ENCODE measurements at regions not wholly inside any gene's neighbourhood (a gene's known extent, or its start where the extent isn't known, plus 50 kb on each side); places are given as distances from the start of the nearest gene placed in this dataset.

DNA sequence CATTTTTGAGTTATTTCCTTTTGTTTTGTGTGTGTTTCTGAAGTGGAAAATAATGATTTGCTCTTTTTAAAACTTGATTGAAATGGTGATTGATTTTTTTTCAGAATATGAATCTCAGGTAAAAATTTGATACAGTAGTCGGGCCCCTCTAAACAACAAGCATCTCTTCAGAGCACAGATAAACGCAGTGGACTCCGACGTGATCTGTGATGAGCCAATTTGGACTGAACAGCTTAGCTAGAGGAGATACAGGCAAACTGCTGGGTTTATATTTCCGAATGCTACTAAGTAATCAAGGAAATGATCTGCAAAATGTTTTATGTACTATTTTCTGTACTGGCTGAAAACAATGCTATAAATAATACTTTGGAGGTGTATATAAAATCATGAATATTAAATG lies 705.7 kb upstream of the RGS18 start:
- no peaks in the 10 kb centered on the region for H3K36me3 ChIP-seq
- no peaks in the 10 kb centered on the region for H3K27me3 ChIP-seq
- ATAC-seq = no peak
- no peaks in the 10 kb centered on the region for H3K4me1 ChIP-seq
- no peak for TF ChIP-seq CTCF (IDR thresholded peaks at IDR 0.05)
- peaks cover 2% of the 10 kb centered on the region for H3K9me3 ChIP-seq
- no peak overlapping the region for H3K4me3 ChIP-seq
- DNase-seq = no peak
- intact Hi-C loops (cut with DNase I) = no loop called here
- H3K27ac ChIP-seq = no peak overlapping the region

DNA sequence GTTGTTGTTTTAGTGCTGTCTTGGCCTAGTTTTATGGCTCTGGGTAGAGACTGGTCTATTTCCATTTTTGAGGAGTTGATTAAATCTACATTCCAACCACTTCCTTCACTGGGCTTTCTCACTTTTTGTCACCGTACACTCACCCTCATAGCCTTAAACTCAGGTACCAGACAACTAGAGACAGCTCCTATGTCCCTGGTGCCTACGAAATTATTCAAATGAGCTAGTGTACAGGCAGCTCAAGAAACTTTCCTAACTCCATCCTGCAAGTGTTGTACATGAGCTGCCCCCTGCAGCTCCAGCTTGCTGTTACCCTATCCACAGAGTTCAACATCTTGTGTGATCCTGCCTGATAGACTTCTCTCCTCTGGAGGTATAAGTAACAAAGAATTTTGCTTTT lies 704.8 kb upstream of the RGS18 start:
- no peaks in the 10 kb centered on the region for H3K27me3 ChIP-seq
- ATAC-seq (no peak), DNase-seq (no peak)
- no peaks in the 10 kb centered on the region for H3K36me3 ChIP-seq
- H3K27ac ChIP-seq = no peak overlapping the region
- TF ChIP-seq CTCF (IDR thresholded peaks at IDR 0.05) = no peak
- H3K4me1 ChIP-seq = no peaks in the 10 kb centered on the region
- no peaks in the 10 kb centered on the region for H3K9me3 ChIP-seq
- intact Hi-C loops (cut with DNase I) = no loop called here
- H3K4me3 ChIP-seq = no peak overlapping the region

DNA sequence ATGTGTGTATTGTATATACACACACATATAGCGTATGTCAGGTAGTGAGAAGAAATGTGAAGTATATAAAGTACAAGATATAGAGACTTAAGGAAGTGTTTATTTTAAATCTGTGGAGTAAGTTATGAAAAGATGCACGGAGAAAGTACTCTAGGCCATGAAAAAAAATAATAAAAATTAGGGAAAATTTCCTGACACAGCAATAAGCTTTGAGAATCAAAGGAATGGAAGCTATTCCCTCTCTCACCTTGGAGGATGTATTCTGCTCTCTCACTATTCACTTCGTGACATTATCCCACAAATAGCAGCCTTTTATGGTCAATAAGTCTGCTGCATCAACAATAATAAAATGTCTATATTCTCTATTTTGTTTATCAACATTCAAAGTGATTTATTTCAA lies 700.4 kb upstream of the RGS18 start:
- no peak for TF ChIP-seq CTCF (IDR thresholded peaks at IDR 0.05)
- no peak overlapping the region for H3K27ac ChIP-seq
- no peak overlapping the region for H3K4me3 ChIP-seq
- intact Hi-C loops (cut with DNase I) = no loop called here
- DNase-seq = no peak
- no peaks in the 10 kb centered on the region for H3K27me3 ChIP-seq
- no peak for ATAC-seq
- no peaks in the 10 kb centered on the region for H3K4me1 ChIP-seq
- H3K36me3 ChIP-seq = no peaks in the 10 kb centered on the region
- no peaks in the 10 kb centered on the region for H3K9me3 ChIP-seq

DNA sequence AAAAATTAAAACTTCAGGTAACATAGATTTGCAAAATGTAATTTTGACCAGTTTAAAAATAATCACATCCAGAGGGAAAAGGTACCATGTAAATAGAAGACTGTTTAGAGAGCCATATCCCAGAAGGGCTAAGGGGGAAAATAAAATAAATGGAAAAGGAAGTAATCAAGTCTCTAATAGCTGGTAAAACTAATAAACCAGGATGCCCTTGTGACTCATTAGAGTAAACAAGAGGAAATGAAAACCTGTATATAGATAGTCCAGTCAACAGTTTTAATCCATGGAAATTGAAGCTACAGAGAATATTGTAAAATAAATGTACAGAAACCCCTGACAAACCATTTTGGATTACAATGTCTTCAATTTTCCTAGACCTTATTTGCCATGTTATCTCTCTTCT lies 698.0 kb upstream of the RGS18 start:
- intact Hi-C loops (cut with DNase I) = no loop called here

GRCh38 chr1:191483988-191484387 lies 674.3 kb upstream of the RGS18 start:
- Histone ChIP-seq H3K36me3 (no peaks in the 10 kb centered on the region), H3K9me3 (no peaks in the 10 kb centered on the region), H3K4me3 (no peak overlapping the region), H3K27me3 (no peaks in the 10 kb centered on the region), H3K27ac (no peak overlapping the region), H3K4me1 (no peaks in the 10 kb centered on the region)
- TF ChIP-seq CTCF (IDR thresholded peaks at IDR 0.05) = no peak
- ATAC-seq = no peak
- DNase-seq = no peak
- intact Hi-C loops (cut with DNase I) = no loop called here

More for the DNA sequence above, 698.0 kb upstream of the RGS18 start:
- ATAC-seq (no peak), DNase-seq (no peak)
- TF ChIP-seq CTCF (IDR thresholded peaks at IDR 0.05) = no peak
- H3K9me3 ChIP-seq = no peaks in the 10 kb centered on the region
- H3K36me3 ChIP-seq = no peaks in the 10 kb centered on the region
- no peaks in the 10 kb centered on the region for H3K4me1 ChIP-seq
- H3K27me3 ChIP-seq = no peaks in the 10 kb centered on the region
- H3K4me3 ChIP-seq = no peak overlapping the region
- H3K27ac ChIP-seq = no peak overlapping the region

GRCh38 chr1:191490303-191490702 lies 668.0 kb upstream of the RGS18 start:
- no peaks in the 10 kb centered on the region for H3K27me3 ChIP-seq
- H3K4me1 ChIP-seq = no peaks in the 10 kb centered on the region
- no peak for ATAC-seq
- no peak overlapping the region for H3K4me3 ChIP-seq
- H3K27ac ChIP-seq = no peak overlapping the region
- intact Hi-C loops (cut with DNase I) = no loop called here
- no peaks in the 10 kb centered on the region for H3K9me3 ChIP-seq
- no peak for DNase-seq
- no peaks in the 10 kb centered on the region for H3K36me3 ChIP-seq
- no peak for TF ChIP-seq CTCF (IDR thresholded peaks at IDR 0.05)
